ENCODE measurements at regions not wholly inside any gene's neighbourhood (a gene's known extent, or its start where the extent isn't known, plus 50 kb on each side); places are given as distances from the start of the nearest gene placed in this dataset.

- TF ChIP-seq CTCF (IDR thresholded peaks at IDR 0.05; ENCODE audit: insufficient read depth, low read length, poor library complexity, severe bottlenecking) (no peak), EZH2phosphoT487 (conservative IDR thresholded peaks at IDR 0.05; ENCODE audit: low read length) (no peak)
Observed at GRCh38 chr12:22994316-22994675, 369.3 kb downstream of the ETNK1 start.
